ENCODE measurements at regions not wholly inside any gene's neighbourhood (a gene's known extent, or its start where the extent isn't known, plus 50 kb on each side); places are given as distances from the start of the nearest gene placed in this dataset.

GRCh38 chr11:69918938-69919650, 99.9 kb upstream of the FGF3 start:
- peak; percentile 37 for DNase-seq

GRCh38 chr11:69919659-69920344, 100.6 kb upstream of the FGF3 start:
- no peak for DNase-seq

GRCh38 chr11:69920345-69921127, 101.3 kb upstream of the FGF3 start:
- no peak for DNase-seq

GRCh38 chr11:69921128-69922014, 102.2 kb upstream of the FGF3 start:
- DNase-seq: no peak

- DNase-seq: no peak
These were observed 102.9 kb upstream of the FGF3 start for GRCh38 chr11:69922015-69922595.

GRCh38 chr11:69922596-69923111, 103.4 kb upstream of the FGF3 start:
- DNase-seq: no peak

- DNase-seq: no peak
These were observed 104.0 kb upstream of the FGF3 start for GRCh38 chr11:69923196-69923595.

GRCh38 chr11:69923641-69924307, 104.6 kb upstream of the FGF3 start:
- DNase-seq: no peak

GRCh38 chr11:69924308-69925161, 105.3 kb upstream of the FGF3 start:
- DNase-seq: no peak

- DNase-seq: no peak
These were observed 106.4 kb upstream of the FGF3 start for GRCh38 chr11:69925366-69926196.

GRCh38 chr11:69926376-69927050, 107.3 kb upstream of the FGF3 start:
- DNase-seq: no peak

GRCh38 chr11:69928121-69928520, 108.9 kb upstream of the FGF3 start:
- DNase-seq: no peak

- no peak for DNase-seq
These were observed 109.8 kb upstream of the FGF3 start for GRCh38 chr11:69928975-69929374.

GRCh38 chr11:69930081-69931059, 111.2 kb upstream of the FGF3 start:
- no peak for DNase-seq

GRCh38 chr11:69931060-69931910, 112.1 kb upstream of the FGF3 start:
- DNase-seq: no peak
